T-helper 17 cell (primary cell): ENCODE measurements at regions not wholly inside any gene's neighbourhood (a gene's known extent, or its start where the extent isn't known, plus 50 kb on each side); places are given as distances from the start of the nearest gene placed in this dataset.
"Not testable (repeated sequence)": the region's sequence is repeated elsewhere in the genome, so short reads cannot be mapped to it uniquely, and the experiment has no call there.

ENCODE experiments used
- ATAC-seq: fragments of 150-1000 bp; cut with Tn5 transposase; 2 replicates; pipeline ENCODE4 v1.10.0; 2021; ENCODE audit warnings: mild to moderate bottlenecking, moderate library complexity
- DNase-seq, 3 donors: peaks; one replicate each; pipeline versions ENCODE4 v3.0.0 to v3.0.0-alpha.2; 2020 to 2021
- H3K9me3 ChIP-seq: one replicate; pipeline ENCODE4 v1.7.0; 2013; ENCODE audit warnings: low read length, mild to moderate bottlenecking; ENCODE audit not compliant: control insufficient read depth, poor library complexity, severe bottlenecking
- H3K27ac Mint-ChIP-seq: one replicate; pipeline ENCODE4 v1.8.0; 2022; ENCODE audit warnings: mild to moderate bottlenecking, moderate library complexity, mixed read lengths
- H3K27me3 Mint-ChIP-seq: one replicate; pipeline ENCODE4 v1.8.0; 2022; ENCODE audit warnings: mixed read lengths
- H3K36me3 Mint-ChIP-seq: one replicate; pipeline ENCODE4 v1.8.0; 2022; ENCODE audit warnings: low read depth, mixed read lengths
- H3K4me1 Mint-ChIP-seq: one replicate; pipeline ENCODE4 v1.8.0; 2022; ENCODE audit warnings: mild to moderate bottlenecking, mixed read lengths
- H3K4me3 Mint-ChIP-seq: one replicate; pipeline ENCODE4 v1.8.0; 2022; ENCODE audit warnings: mild to moderate bottlenecking, moderate library complexity, mixed read lengths

GRCh38 chr5:58002323-58002722 is 457.6 kb downstream of the PLK2 start:
- Mint-ChIP-seq H3K27ac (no peak overlapping the region), H3K4me3 (no peak overlapping the region), H3K4me1 (no peaks in the 10 kb centered on the region), H3K36me3 (no peaks in the 10 kb centered on the region), H3K27me3 (no peaks in the 10 kb centered on the region)
- H3K9me3 ChIP-seq = no peaks in the 10 kb centered on the region
- DNase-seq = no peak
- no peak for ATAC-seq

DNA sequence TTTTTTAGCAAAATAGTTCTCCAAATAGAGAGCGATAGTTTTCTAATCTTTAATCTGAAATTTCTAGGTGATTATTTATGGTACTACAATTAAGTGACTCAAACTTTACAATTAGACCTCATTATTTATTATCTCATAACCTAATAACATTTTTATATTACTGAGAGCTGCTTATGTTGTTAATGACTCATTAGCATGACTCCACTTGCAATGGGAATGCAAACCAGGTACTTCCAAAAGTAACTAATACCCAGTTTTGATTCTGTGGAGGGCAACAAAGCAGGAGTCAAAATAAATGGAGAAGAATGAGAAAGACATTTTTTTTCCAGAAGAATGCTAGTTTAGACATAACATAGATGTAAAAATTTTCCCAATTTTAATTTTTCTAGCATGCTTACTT is 466.0 kb downstream of the PLK2 start:
- Mint-ChIP-seq H3K4me3 (no peak overlapping the region), H3K27me3 (peaks cover 28% of the 10 kb centered on the region), H3K27ac (no peak overlapping the region), H3K4me1 (no peaks in the 10 kb centered on the region), H3K36me3 (no peaks in the 10 kb centered on the region)
- ATAC-seq (no peak), DNase-seq (no peak)
- H3K9me3 ChIP-seq = no peaks in the 10 kb centered on the region

DNA sequence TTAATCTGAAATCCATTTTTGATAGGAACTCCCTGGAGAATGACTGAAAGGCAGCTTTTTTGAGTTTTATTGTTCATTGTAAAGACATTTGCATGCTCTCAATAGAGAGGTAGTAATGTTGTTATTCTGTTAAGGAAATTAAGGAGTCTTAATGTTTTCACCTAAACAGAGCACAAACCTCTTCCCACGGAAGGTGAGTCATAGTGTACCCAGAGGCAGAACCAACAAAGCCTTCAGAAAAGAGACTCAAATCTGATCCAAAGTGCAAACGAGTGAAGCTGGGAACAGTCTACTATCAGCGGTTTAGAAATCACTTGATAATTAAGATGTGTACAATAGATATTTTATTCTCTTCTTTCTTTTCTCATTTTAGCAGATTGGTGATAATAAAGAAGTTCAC is 470.5 kb downstream of the PLK2 start:
- Mint-ChIP-seq H3K36me3 (no peaks in the 10 kb centered on the region), H3K4me3 (no peak overlapping the region), H3K27ac (no peak overlapping the region), H3K4me1 (no peaks in the 10 kb centered on the region), H3K27me3 (peaks cover 25% of the 10 kb centered on the region)
- no peaks in the 10 kb centered on the region for H3K9me3 ChIP-seq
- ATAC-seq = no peak
- no peak for DNase-seq

DNA sequence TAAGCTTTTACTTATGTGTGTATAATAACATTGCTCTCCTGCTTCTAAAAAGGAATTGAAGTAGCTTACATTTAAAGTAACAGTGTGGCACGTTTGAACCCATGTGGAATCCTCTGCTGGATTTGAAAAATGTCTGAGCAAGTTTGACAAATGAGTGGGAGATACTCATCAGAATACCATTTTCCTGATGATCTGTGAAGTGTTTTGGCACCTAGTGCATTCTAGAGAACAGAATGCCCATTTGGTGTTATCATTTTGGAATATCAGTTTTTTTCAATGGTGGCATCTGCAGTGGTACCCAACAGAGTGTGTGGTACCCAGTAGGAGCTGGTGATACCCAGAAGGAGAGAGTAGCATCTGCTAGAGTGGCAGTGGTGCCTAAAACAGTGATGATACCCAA is 471.1 kb downstream of the PLK2 start:
- Mint-ChIP-seq H3K27ac (no peak overlapping the region), H3K4me1 (no peaks in the 10 kb centered on the region), H3K27me3 (peaks cover 25% of the 10 kb centered on the region), H3K4me3 (no peak overlapping the region), H3K36me3 (no peaks in the 10 kb centered on the region)
- DNase-seq (no peak), ATAC-seq (no peak)
- H3K9me3 ChIP-seq = no peaks in the 10 kb centered on the region

GRCh38 chr5:57987552-57987951 is 472.3 kb downstream of the PLK2 start:
- Mint-ChIP-seq H3K27ac (no peak overlapping the region), H3K4me3 (no peak overlapping the region), H3K27me3 (peaks cover 21% of the 10 kb centered on the region), H3K36me3 (no peaks in the 10 kb centered on the region), H3K4me1 (no peaks in the 10 kb centered on the region)
- no peak for ATAC-seq
- H3K9me3 ChIP-seq = no peaks in the 10 kb centered on the region
- no peak for DNase-seq

DNA sequence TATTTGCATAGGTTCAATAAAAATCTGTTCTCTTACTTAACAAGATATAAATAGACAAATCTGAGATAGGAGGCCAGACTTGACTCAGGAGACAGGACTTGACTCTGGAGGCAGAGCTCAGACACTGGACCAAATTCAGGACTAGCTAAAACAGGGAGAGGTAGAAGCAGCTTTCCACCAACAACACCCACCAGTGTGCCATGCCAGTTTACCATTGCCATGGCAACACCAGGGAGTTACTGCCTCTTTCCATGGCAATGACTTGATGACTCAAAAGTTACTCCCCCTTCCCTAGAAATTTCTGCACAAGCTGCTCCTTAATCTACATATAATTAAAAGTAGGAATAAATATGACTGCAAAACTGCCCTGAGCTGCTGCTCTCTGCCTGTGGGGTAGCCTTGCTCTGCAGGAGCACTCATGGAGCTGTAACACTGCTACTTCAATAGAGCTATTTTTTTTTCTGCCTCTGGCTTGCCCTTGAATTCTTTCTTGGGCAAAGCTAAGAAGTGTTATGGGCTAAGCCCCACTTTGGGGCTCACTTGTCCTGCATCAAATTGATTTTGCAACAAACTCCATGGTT is 473.0 kb downstream of the PLK2 start:
- H3K27me3 Mint-ChIP-seq = peaks cover 21% of the 10 kb centered on the region
- H3K27ac Mint-ChIP-seq = no peak overlapping the region
- no peaks in the 10 kb centered on the region for H3K9me3 ChIP-seq
- DNase-seq = no peak
- ATAC-seq = no peak
- no peaks in the 10 kb centered on the region for H3K4me1 Mint-ChIP-seq
- H3K36me3 Mint-ChIP-seq = no peaks in the 10 kb centered on the region
- no peak overlapping the region for H3K4me3 Mint-ChIP-seq

DNA sequence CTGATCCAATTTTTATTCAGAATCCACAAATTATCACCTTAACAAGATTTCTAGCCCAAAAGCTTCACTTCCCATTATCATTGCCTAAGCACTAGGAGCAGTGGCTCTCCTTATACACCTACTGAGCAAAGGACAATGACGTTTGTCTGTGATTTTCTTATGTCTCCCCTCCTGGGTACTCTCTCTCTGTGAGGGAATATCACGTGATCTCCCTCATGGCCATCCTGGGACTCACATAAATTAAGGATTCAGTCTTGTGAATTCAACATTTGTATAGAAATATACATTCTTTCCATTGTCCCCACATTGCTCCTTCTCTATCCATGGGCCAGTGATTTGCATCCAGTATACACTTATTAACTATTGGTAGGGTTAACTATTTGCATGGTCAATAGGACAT is 476.5 kb downstream of the PLK2 start:
- H3K27ac Mint-ChIP-seq = no peak overlapping the region
- ATAC-seq = no peak
- H3K9me3 ChIP-seq = no peaks in the 10 kb centered on the region
- DNase-seq = no peak
- H3K4me1 Mint-ChIP-seq = no peaks in the 10 kb centered on the region
- no peaks in the 10 kb centered on the region for H3K27me3 Mint-ChIP-seq
- no peak overlapping the region for H3K4me3 Mint-ChIP-seq
- no peaks in the 10 kb centered on the region for H3K36me3 Mint-ChIP-seq

- ATAC-seq (no peak), DNase-seq (no peak)
- Mint-ChIP-seq H3K27ac (no peak overlapping the region), H3K4me1 (no peaks in the 10 kb centered on the region), H3K4me3 (no peak overlapping the region), H3K36me3 (no peaks in the 10 kb centered on the region), H3K27me3 (peaks cover 6% of the 10 kb centered on the region)
- no peaks in the 10 kb centered on the region for H3K9me3 ChIP-seq
Measured at GRCh38 chr5:57979671-57980070, 480.2 kb downstream of the PLK2 start.

- no peak overlapping the region for H3K27ac Mint-ChIP-seq
- no peaks in the 10 kb centered on the region for H3K4me1 Mint-ChIP-seq
- no peaks in the 10 kb centered on the region for H3K9me3 ChIP-seq
- no peak overlapping the region for H3K4me3 Mint-ChIP-seq
- H3K27me3 Mint-ChIP-seq = peaks cover 6% of the 10 kb centered on the region
- no peaks in the 10 kb centered on the region for H3K36me3 Mint-ChIP-seq
- ATAC-seq = no peak
- DNase-seq = no peak
Measured at GRCh38 chr5:57976506-57976905, 483.4 kb downstream of the PLK2 start.

DNA sequence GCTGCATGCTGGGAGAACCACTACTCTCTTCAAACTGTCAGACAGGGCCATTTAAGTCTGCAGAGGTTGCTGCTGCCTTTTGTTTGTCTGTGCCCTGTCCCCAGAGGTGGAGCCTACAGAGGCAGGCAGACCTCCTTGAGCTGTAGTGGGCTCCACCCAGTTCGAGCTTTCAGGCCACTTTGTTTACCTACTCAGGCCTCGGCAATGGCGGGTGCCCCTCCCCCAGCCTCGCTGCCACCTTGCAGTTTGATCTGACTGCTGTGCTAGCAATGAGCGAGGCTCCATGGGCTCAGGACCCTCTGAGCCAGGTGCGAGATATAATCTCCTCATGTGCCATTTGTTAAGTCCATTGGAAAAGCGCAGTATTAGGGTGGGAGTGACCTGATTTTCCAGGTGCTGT is 487.8 kb downstream of the PLK2 start:
- not testable (repeated sequence) for DNase-seq, H3K27me3 Mint-ChIP-seq, ATAC-seq, H3K9me3 ChIP-seq, H3K36me3 Mint-ChIP-seq, H3K4me1 Mint-ChIP-seq, H3K4me3 Mint-ChIP-seq, H3K27ac Mint-ChIP-seq

GRCh38 chr5:57960569-57960968 is 478.0 kb upstream of the ACTBL2 start:
- Mint-ChIP-seq H3K4me1 (no peaks in the 10 kb centered on the region), H3K27me3 (peaks cover 9% of the 10 kb centered on the region), H3K36me3 (no peaks in the 10 kb centered on the region), H3K27ac (no peak overlapping the region), H3K4me3 (no peak overlapping the region)
- no peak for ATAC-seq
- no peaks in the 10 kb centered on the region for H3K9me3 ChIP-seq
- no peak for DNase-seq

DNA sequence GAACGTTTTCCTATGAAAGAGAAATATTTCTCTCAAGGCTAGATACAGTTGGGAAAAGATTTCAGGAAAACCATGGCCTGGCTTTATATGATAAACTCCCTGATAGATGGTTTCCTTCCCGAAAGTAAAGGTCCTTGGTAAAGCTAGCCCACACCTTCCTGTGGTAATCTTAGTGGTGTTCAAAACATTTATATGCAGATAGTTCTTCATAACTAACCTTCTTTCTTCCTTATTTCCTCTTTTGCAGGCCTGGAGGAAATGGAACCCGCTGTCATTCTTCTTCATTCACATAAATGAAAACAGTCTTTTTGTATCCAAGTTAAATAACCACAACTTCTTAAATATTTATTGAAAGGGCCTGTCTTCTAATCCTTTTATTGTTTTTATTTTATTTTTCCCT is 474.0 kb upstream of the ACTBL2 start:
- H3K27me3 Mint-ChIP-seq = peaks cover 14% of the 10 kb centered on the region
- no peak overlapping the region for H3K27ac Mint-ChIP-seq
- H3K4me3 Mint-ChIP-seq = no peak overlapping the region
- no peaks in the 10 kb centered on the region for H3K9me3 ChIP-seq
- DNase-seq (no peak), ATAC-seq (no peak)
- no peaks in the 10 kb centered on the region for H3K36me3 Mint-ChIP-seq
- no peaks in the 10 kb centered on the region for H3K4me1 Mint-ChIP-seq

GRCh38 chr5:57955511-57955910 is 472.9 kb upstream of the ACTBL2 start:
- no peak for DNase-seq
- Mint-ChIP-seq H3K27ac (no peak overlapping the region), H3K4me1 (no peaks in the 10 kb centered on the region), H3K4me3 (no peak overlapping the region), H3K27me3 (peaks cover 14% of the 10 kb centered on the region), H3K36me3 (no peaks in the 10 kb centered on the region)
- ATAC-seq = no peak
- H3K9me3 ChIP-seq = no peaks in the 10 kb centered on the region

- no peaks in the 10 kb centered on the region for H3K9me3 ChIP-seq
- no peak for ATAC-seq
- Mint-ChIP-seq H3K4me3 (no peak overlapping the region), H3K36me3 (no peaks in the 10 kb centered on the region), H3K4me1 (no peaks in the 10 kb centered on the region), H3K27me3 (peaks cover 27% of the 10 kb centered on the region), H3K27ac (no peak overlapping the region)
- DNase-seq = no peak
Measured at GRCh38 chr5:57953792-57954191, 471.2 kb upstream of the ACTBL2 start.
